Mesenchymal stem cell (in vitro differentiated cells and primary cell): ENCODE measurements at regions not wholly inside any gene's neighbourhood (a gene's known extent, or its start where the extent isn't known, plus 50 kb on each side); places are given as distances from the start of the nearest gene placed in this dataset.
A peak's percentile ranks its signal among the peaks of the same experiment; 100 is the strongest.

Source experiments
- DNase-seq: peaks from one replicate; pipeline ENCODE4 v3.0.0-alpha.2; 2013
- H2AFZ ChIP-seq: one replicate; pipeline ENCODE4 v1.6.1; 2013; ENCODE audit warnings: low read depth, mild to moderate bottlenecking, control low read depth, inconsistent platforms, low read length, moderate library complexity
- H2AK5ac ChIP-seq: 2 replicates; pipeline ENCODE4 v1.6.1; 2013; ENCODE audit warnings: low read length, moderate library complexity, mild to moderate bottlenecking, inconsistent platforms; ENCODE audit not compliant: severe bottlenecking
- H2BK120ac ChIP-seq: one replicate; pipeline ENCODE4 v1.6.1; 2013; ENCODE audit warnings: low read depth, mild to moderate bottlenecking, inconsistent platforms, low read length, moderate library complexity
- H2BK12ac ChIP-seq, 2 experiments: one replicate each; pipeline ENCODE4 v1.6.1; 2013; ENCODE audit warnings: inconsistent platforms in 2 of 2, low read length in 2 of 2, mild to moderate bottlenecking in 2 of 2, moderate library complexity in 2 of 2, control low read depth in 1 of 2
- H2BK15ac ChIP-seq: one replicate; pipeline ENCODE4 v1.6.1; 2013; ENCODE audit warnings: mild to moderate bottlenecking, low read depth, inconsistent platforms; ENCODE audit not compliant: poor library complexity, severe bottlenecking
- H2BK5ac ChIP-seq: 2 replicates; pipeline ENCODE4 v1.6.1; 2013; ENCODE audit warnings: low read depth, mild to moderate bottlenecking, low read length, control low read depth, inconsistent platforms; ENCODE audit not compliant: poor library complexity, severe bottlenecking
- H3K14ac ChIP-seq, 2 experiments: one replicate each; pipeline ENCODE4 v1.6.1; 2013; ENCODE audit warnings: inconsistent platforms in 2 of 2, low read length in 2 of 2, control low read depth in 1 of 2, mild to moderate bottlenecking in 1 of 2, moderate library complexity in 1 of 2
- H3K18ac ChIP-seq, 2 experiments: one replicate each; pipeline ENCODE4 v1.6.1; 2013; ENCODE audit warnings: inconsistent platforms in 2 of 2, low read length in 2 of 2, control low read depth in 1 of 2, low read depth in 1 of 2, mild to moderate bottlenecking in 1 of 2
- H3K23ac ChIP-seq, 2 experiments: one replicate each; pipeline ENCODE4 v1.6.1; 2013; ENCODE audit warnings: inconsistent platforms in 2 of 2, low read length in 2 of 2, mild to moderate bottlenecking in 2 of 2, moderate library complexity in 2 of 2, control low read depth in 1 of 2
- H3K27ac ChIP-seq: 2 replicates; pipeline ENCODE4 v1.5.1; 2013; ENCODE audit warnings: mild to moderate bottlenecking, moderate library complexity, low read length, control low read depth, inconsistent platforms; ENCODE audit not compliant: poor library complexity, severe bottlenecking
- H3K27me3 ChIP-seq, 2 experiments: 2 replicates each; pipeline versions ENCODE4 v1.6.1 to v1.7.0; 2013; ENCODE audit warnings: low read length in 2 of 2, mild to moderate bottlenecking in 2 of 2, moderate library complexity in 2 of 2, control low read depth in 1 of 2, inconsistent platforms in 1 of 2; ENCODE audit not compliant: control insufficient read depth in 1 of 2, insufficient read depth in 1 of 2
- H3K36me3 ChIP-seq, 2 experiments: 2 replicates each; pipeline versions ENCODE4 v1.6.1 to v1.7.0; 2013; ENCODE audit warnings: low read length in 2 of 2, control low read depth in 1 of 2, inconsistent platforms in 1 of 2, low read depth in 1 of 2, mild to moderate bottlenecking in 1 of 2; ENCODE audit not compliant: insufficient read depth in 2 of 2, control insufficient read depth in 1 of 2
- H3K4ac ChIP-seq, 2 experiments: one replicate each; pipeline ENCODE4 v1.6.1; 2013; ENCODE audit warnings: inconsistent platforms in 2 of 2, low read length in 2 of 2, mild to moderate bottlenecking in 2 of 2, moderate library complexity in 2 of 2, control low read depth in 1 of 2, low read depth in 1 of 2
- H3K4me1 ChIP-seq: 2 replicates; pipeline ENCODE4 v1.6.1; 2013; ENCODE audit warnings: low read depth, low read length, control low read depth; ENCODE audit not compliant: control insufficient read depth, insufficient read depth
- H3K4me2 ChIP-seq: 2 replicates; pipeline ENCODE4 v1.6.1; 2013; ENCODE audit warnings: low read length, mild to moderate bottlenecking, inconsistent platforms; ENCODE audit not compliant: poor library complexity, severe bottlenecking
- H3K4me3 ChIP-seq, 2 experiments: 2 replicates each; pipeline versions ENCODE4 v1.5.1 to v1.7.0; 2013; ENCODE audit warnings: low read length in 2 of 2, mild to moderate bottlenecking in 2 of 2, control low read depth in 1 of 2, low read depth in 1 of 2; ENCODE audit not compliant: insufficient read depth in 1 of 2
- H3K79me1 ChIP-seq: replicated peaks from 2 replicates; pipeline ENCODE4 v1.6.1; 2013; ENCODE audit warnings: mild to moderate bottlenecking, control low read depth, low read length, inconsistent platforms; ENCODE audit not compliant: poor library complexity, severe bottlenecking
- H3K9ac ChIP-seq: 2 replicates; pipeline ENCODE4 v1.7.0; 2013; ENCODE audit warnings: mild to moderate bottlenecking, low read length, moderate library complexity
- H3K9me3 ChIP-seq: 2 replicates; pipeline ENCODE4 v1.7.0; 2013; ENCODE audit warnings: mild to moderate bottlenecking, low read length; ENCODE audit not compliant: control insufficient read depth
- H4K8ac ChIP-seq: one replicate; pipeline ENCODE4 v1.6.1; 2013; ENCODE audit warnings: inconsistent platforms, mild to moderate bottlenecking, low read length, moderate library complexity
- H4K91ac ChIP-seq: one replicate; pipeline ENCODE4 v1.6.1; 2013; ENCODE audit warnings: mild to moderate bottlenecking, low read length, inconsistent platforms
- WGBS: methylation state at CpG from one replicate; pipeline ENCODE4 v1.1.7; 2013; ENCODE audit warnings: mixed read lengths; 5-methylcytosine and 5-hydroxymethylcytosine counted together

DNA sequence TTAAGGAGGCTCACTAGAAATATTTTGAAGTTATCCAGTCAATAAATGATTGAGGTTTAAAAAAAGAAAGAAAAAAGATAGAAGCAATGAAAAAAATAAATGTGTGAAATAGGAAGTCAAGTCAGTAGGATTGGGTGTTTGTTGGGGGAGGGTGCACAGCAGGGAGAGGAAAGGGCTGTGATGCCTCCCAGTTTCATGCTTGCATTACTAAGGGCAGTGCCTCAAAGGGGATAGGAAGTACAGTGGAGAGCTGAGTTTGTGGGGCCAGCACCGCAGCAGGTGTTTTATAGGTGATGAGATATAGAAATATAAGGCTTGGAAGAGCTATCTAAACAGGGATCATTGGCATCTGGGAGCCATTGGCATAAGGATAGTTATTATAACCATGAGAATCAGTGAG is 919.2 kb downstream of the STIM2 start:
- Histone ChIP-seq H2BK15ac (no peak overlapping the region), H2AK5ac (no peak overlapping the region), H3K4me3 (no peak overlapping the region), H3K79me1 (no peaks in the 10 kb centered on the region), H3K36me3 (no peaks in the 10 kb centered on the region), H3K27ac (no peak overlapping the region), H2BK12ac (no peak overlapping the region), H3K27me3 (no peaks in the 10 kb centered on the region), H2AFZ (no peak overlapping the region), H4K91ac (no peak overlapping the region), H2BK120ac (no peak overlapping the region), H4K8ac (no peak overlapping the region), H3K14ac (no peak overlapping the region), H3K4me1 (no peaks in the 10 kb centered on the region), H3K9me3 (peaks cover 8% of the 10 kb centered on the region), H3K4ac (no peak overlapping the region), H2BK5ac (no peak overlapping the region), H3K4me2 (no peak overlapping the region), H3K9ac (no peak overlapping the region), H3K23ac (no peak overlapping the region), H3K18ac (no peak overlapping the region)
- no peak for DNase-seq
- WGBS: 89% methylated on average over 1 of the region's 1 CpG

DNA sequence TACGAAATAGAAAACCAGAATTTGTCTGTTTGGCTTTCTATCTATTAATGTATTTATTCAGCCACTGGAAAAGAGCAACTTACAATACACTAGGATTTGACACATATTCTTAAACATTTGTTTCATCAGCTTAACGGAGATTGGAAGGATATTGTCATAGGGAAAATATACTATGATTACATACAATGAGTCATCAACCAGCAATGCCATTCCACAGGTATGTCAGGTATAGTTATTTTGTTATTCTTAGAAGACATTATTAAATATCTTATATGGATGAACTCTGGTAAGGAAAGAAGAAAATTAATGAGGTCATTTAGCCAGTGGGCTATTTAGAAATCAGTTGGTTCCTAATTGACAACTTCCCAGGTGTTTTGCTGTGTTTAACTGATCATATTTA is 926.6 kb downstream of the STIM2 start:
- WGBS: no CpG with 5 or more reads among the region's 2 CpGs
- no peak overlapping the region for H2AK5ac ChIP-seq
- no peak overlapping the region for H4K8ac ChIP-seq
- no peaks in the 10 kb centered on the region for H3K36me3 ChIP-seq
- H3K9ac ChIP-seq: no peak overlapping the region
- no peak overlapping the region for H2BK120ac ChIP-seq
- no peak overlapping the region for H2BK15ac ChIP-seq
- no peak for DNase-seq
- no peaks in the 10 kb centered on the region for H3K79me1 ChIP-seq
- no peak overlapping the region for H3K4me3 ChIP-seq
- no peak overlapping the region for H3K4ac ChIP-seq
- H3K9me3 ChIP-seq: no peaks in the 10 kb centered on the region
- no peak overlapping the region for H3K14ac ChIP-seq
- no peak overlapping the region for H4K91ac ChIP-seq
- H2BK12ac ChIP-seq: no peak overlapping the region
- H3K4me2 ChIP-seq: no peak overlapping the region
- H2AFZ ChIP-seq: no peak overlapping the region
- no peak overlapping the region for H3K23ac ChIP-seq
- no peaks in the 10 kb centered on the region for H3K4me1 ChIP-seq
- H3K27me3 ChIP-seq: no peaks in the 10 kb centered on the region
- no peak overlapping the region for H3K27ac ChIP-seq
- no peak overlapping the region for H3K18ac ChIP-seq
- no peak overlapping the region for H2BK5ac ChIP-seq

- Histone ChIP-seq H2AK5ac (no peak overlapping the region), H2BK120ac (no peak overlapping the region), H3K9ac (no peak overlapping the region), H3K27me3 (no peaks in the 10 kb centered on the region), H2BK12ac (no peak overlapping the region), H4K8ac (no peak overlapping the region), H2AFZ (no peak overlapping the region), H3K4me2 (no peak overlapping the region), H3K4ac (no peak overlapping the region), H3K36me3 (no peaks in the 10 kb centered on the region), H3K79me1 (no peaks in the 10 kb centered on the region), H3K4me1 (no peaks in the 10 kb centered on the region), H3K27ac (no peak overlapping the region), H3K18ac (no peak overlapping the region), H4K91ac (no peak overlapping the region), H2BK5ac (no peak overlapping the region), H2BK15ac (no peak overlapping the region), H3K9me3 (no peaks in the 10 kb centered on the region), H3K4me3 (no peak overlapping the region), H3K23ac (no peak overlapping the region), H3K14ac (no peak overlapping the region)
- 64% methylated on average over 5 of the region's 6 CpGs for WGBS
- peak; percentile 6 for DNase-seq
These were observed 929.1 kb downstream of the STIM2 start for GRCh38 chr4:27789773-27790172.

DNA sequence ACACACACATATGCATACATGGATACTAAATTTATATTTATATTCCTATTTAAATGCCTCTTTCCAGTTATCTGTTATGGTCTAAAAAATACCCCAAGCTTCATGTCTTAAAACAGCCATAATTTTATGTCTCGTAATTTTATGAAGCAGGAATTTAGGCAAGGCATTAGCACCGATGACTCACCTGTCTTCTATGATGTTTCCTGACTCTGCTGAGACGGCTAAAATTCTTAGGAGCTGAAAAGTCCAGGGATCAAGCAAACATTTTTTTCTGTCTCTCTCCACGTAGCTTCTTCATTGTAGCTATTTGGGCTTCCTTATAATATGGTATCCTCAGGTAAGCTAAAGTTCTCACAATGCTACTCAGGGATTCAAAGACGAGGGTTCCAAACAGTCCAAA is 930.3 kb downstream of the STIM2 start:
- Histone ChIP-seq H3K4me3 (no peak overlapping the region), H3K4ac (no peak overlapping the region), H3K36me3 (no peaks in the 10 kb centered on the region), H2BK5ac (no peak overlapping the region), H2BK12ac (no peak overlapping the region), H3K4me1 (no peaks in the 10 kb centered on the region), H4K8ac (no peak overlapping the region), H3K27me3 (no peaks in the 10 kb centered on the region), H4K91ac (no peak overlapping the region), H3K27ac (peak overlapping the region; percentile 33), H3K18ac (no peak overlapping the region), H3K79me1 (no peaks in the 10 kb centered on the region), H3K9ac (no peak overlapping the region), H2AFZ (no peak overlapping the region), H2BK120ac (no peak overlapping the region), H3K9me3 (no peaks in the 10 kb centered on the region), H2AK5ac (no peak overlapping the region), H3K4me2 (no peak overlapping the region), H3K23ac (no peak overlapping the region), H2BK15ac (no peak overlapping the region), H3K14ac (no peak overlapping the region)
- DNase-seq: no peak
- 70% methylated on average over 4 of the region's 5 CpGs for WGBS
